ENCODE measurements at regions not wholly inside any gene's neighbourhood (a gene's known extent, or its start where the extent isn't known, plus 50 kb on each side); places are given as distances from the start of the nearest gene placed in this dataset.

GRCh38 chr4:115770046-115770543 lies 656.7 kb upstream of the NDST4 start:
- TF ChIP-seq CTCF (IDR thresholded peaks at IDR 0.05; ENCODE audit: low read depth, low read length) = no peak
- DNase-seq (ENCODE audit: low read depth in 1 of 2, low spot score in 1 of 2) = no peak
- H3K27ac ChIP-seq = no peak overlapping the region
- H3K27me3 ChIP-seq = no peaks in the 10 kb centered on the region
- no peak overlapping the region for H3K4me3 ChIP-seq
- H3K9me3 ChIP-seq (ENCODE audit: low read depth) = no peaks in the 10 kb centered on the region
- H3K36me3 ChIP-seq = no peaks in the 10 kb centered on the region
- H3K4me1 ChIP-seq (ENCODE audit: low read depth) = no peaks in the 10 kb centered on the region

GRCh38 chr4:115769396-115769795 lies 656.0 kb upstream of the NDST4 start:
- no peaks in the 10 kb centered on the region for H3K36me3 ChIP-seq
- H3K9me3 ChIP-seq (ENCODE audit: low read depth) = no peaks in the 10 kb centered on the region
- H3K27me3 ChIP-seq = no peaks in the 10 kb centered on the region
- DNase-seq (ENCODE audit: low read depth in 1 of 2, low spot score in 1 of 2) = no peak
- no peak for TF ChIP-seq CTCF (IDR thresholded peaks at IDR 0.05; ENCODE audit: low read depth, low read length)
- H3K4me3 ChIP-seq = no peak overlapping the region
- no peak overlapping the region for H3K27ac ChIP-seq
- no peaks in the 10 kb centered on the region for H3K4me1 ChIP-seq (ENCODE audit: low read depth)

- Histone ChIP-seq H3K36me3 (no peaks in the 10 kb centered on the region), H3K4me1 (ENCODE audit: low read depth) (no peaks in the 10 kb centered on the region), H3K9me3 (ENCODE audit: low read depth) (no peaks in the 10 kb centered on the region), H3K4me3 (no peak overlapping the region), H3K27me3 (no peaks in the 10 kb centered on the region), H3K27ac (no peak overlapping the region)
- TF ChIP-seq CTCF (IDR thresholded peaks at IDR 0.05; ENCODE audit: low read depth, low read length) = no peak
- no peak for DNase-seq (ENCODE audit: low read depth in 1 of 2, low spot score in 1 of 2)
Measured at GRCh38 chr4:115763051-115763450, 649.6 kb upstream of the NDST4 start.

- Histone ChIP-seq H3K27me3 (no peaks in the 10 kb centered on the region), H3K4me1 (ENCODE audit: low read depth) (no peaks in the 10 kb centered on the region), H3K27ac (no peak overlapping the region), H3K4me3 (no peak overlapping the region), H3K9me3 (ENCODE audit: low read depth) (no peaks in the 10 kb centered on the region), H3K36me3 (no peaks in the 10 kb centered on the region)
- no peak for TF ChIP-seq CTCF (IDR thresholded peaks at IDR 0.05; ENCODE audit: low read depth, low read length)
- DNase-seq (ENCODE audit: low read depth in 1 of 2, low spot score in 1 of 2) = no peak
Measured at GRCh38 chr4:115759231-115759630, 645.8 kb upstream of the NDST4 start.

DNA sequence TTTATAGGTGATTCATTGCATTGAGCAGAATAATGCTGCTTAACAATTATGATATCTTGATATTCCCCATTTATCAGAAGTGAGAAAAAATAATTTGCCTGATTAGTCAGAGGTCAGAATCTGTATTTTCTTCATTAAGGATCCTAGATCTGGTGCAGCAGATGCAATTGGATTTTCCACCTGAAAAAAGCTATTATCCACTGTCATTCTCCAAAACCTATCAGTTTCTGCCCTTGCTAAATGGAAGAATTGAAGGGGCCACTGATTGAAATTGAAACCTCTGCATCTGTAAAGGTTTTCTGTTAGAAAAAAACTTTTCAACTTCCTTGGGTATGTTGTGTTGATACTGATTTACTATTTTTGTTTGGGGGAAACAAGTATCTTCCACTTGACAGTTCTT lies 636.0 kb upstream of the NDST4 start:
- no peak for TF ChIP-seq CTCF (IDR thresholded peaks at IDR 0.05; ENCODE audit: low read depth, low read length)
- no peaks in the 10 kb centered on the region for H3K9me3 ChIP-seq (ENCODE audit: low read depth)
- H3K27me3 ChIP-seq = no peaks in the 10 kb centered on the region
- DNase-seq (ENCODE audit: low read depth in 1 of 2, low spot score in 1 of 2) = no peak
- H3K4me1 ChIP-seq (ENCODE audit: low read depth) = no peaks in the 10 kb centered on the region
- H3K4me3 ChIP-seq = no peak overlapping the region
- H3K27ac ChIP-seq = no peak overlapping the region
- no peaks in the 10 kb centered on the region for H3K36me3 ChIP-seq

GRCh38 chr4:115740806-115741205 lies 627.4 kb upstream of the NDST4 start:
- TF ChIP-seq CTCF (IDR thresholded peaks at IDR 0.05; ENCODE audit: low read depth, low read length) = no peak
- Histone ChIP-seq H3K27ac (no peak overlapping the region), H3K4me3 (no peak overlapping the region), H3K36me3 (no peaks in the 10 kb centered on the region), H3K4me1 (ENCODE audit: low read depth) (no peaks in the 10 kb centered on the region), H3K27me3 (no peaks in the 10 kb centered on the region), H3K9me3 (ENCODE audit: low read depth) (no peaks in the 10 kb centered on the region)
- DNase-seq (ENCODE audit: low read depth in 1 of 2, low spot score in 1 of 2) = no peak
